ENCODE measurements at regions not wholly inside any gene's neighbourhood (a gene's known extent, or its start where the extent isn't known, plus 50 kb on each side); places are given as distances from the start of the nearest gene placed in this dataset.

DNA sequence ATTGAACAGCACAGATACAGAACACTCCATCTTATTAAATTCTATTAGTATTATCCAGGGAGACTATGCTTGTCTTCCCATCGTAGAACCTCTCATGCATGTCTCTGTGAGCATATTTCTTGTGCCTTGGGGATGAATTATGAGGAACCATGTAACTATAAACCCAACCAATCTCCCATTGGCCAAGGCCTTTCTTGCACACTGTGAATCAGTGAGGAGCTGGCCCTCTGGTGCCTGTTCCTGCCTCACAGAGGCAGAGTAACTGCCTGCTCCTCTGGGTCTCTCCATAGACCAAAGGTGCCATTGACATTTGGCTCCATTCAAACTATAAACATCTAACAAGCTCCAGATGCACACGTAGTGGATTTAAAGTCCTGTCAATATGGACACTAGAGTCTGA lies 190.4 kb downstream of the ENC1 start:
- TF ChIP-seq, protein P1, sequence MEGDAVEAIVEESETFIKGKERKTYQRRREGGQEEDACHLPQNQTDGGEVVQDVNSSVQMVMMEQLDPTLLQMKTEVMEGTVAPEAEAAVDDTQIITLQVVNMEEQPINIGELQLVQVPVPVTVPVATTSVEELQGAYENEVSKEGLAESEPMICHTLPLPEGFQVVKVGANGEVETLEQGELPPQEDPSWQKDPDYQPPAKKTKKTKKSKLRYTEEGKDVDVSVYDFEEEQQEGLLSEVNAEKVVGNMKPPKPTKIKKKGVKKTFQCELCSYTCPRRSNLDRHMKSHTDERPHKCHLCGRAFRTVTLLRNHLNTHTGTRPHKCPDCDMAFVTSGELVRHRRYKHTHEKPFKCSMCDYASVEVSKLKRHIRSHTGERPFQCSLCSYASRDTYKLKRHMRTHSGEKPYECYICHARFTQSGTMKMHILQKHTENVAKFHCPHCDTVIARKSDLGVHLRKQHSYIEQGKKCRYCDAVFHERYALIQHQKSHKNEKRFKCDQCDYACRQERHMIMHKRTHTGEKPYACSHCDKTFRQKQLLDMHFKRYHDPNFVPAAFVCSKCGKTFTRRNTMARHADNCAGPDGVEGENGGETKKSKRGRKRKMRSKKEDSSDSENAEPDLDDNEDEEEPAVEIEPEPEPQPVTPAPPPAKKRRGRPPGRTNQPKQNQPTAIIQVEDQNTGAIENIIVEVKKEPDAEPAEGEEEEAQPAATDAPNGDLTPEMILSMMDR (IDR thresholded peaks at IDR 0.05): no peak
- TF ChIP-seq POLR2A (IDR thresholded peaks at IDR 0.05): no peak

Data from testis (tissue), 2 donors.